ENCODE measurements at regions not wholly inside any gene's neighbourhood (a gene's known extent, or its start where the extent isn't known, plus 50 kb on each side); places are given as distances from the start of the nearest gene placed in this dataset.

- Histone ChIP-seq H3K27me3 (ENCODE audit: control insufficient read depth, insufficient read depth, low read length) (no peaks in the 10 kb centered on the region), H3K27ac (ENCODE audit: low read length) (no peak overlapping the region), H3K9me3 (ENCODE audit: control insufficient read depth, low read depth, low read length) (no peaks in the 10 kb centered on the region), H3K4me1 (ENCODE audit: control insufficient read depth, low read depth, low read length) (no peaks in the 10 kb centered on the region), H3K36me3 (ENCODE audit: control insufficient read depth, low read depth, low read length) (no peaks in the 10 kb centered on the region), H3K4me3 (ENCODE audit: low read length) (no peak overlapping the region), H3K9ac (ENCODE audit: low read length) (no peak overlapping the region)
Observed at GRCh38 chr21:14688936-14689335, 142.8 kb upstream of the SAMSN1 start.

GRCh38 chr21:14688412-14688811 lies 142.3 kb upstream of the SAMSN1 start:
- Histone ChIP-seq H3K27me3 (ENCODE audit: control insufficient read depth, insufficient read depth, low read length) (no peaks in the 10 kb centered on the region), H3K4me1 (ENCODE audit: control insufficient read depth, low read depth, low read length) (no peaks in the 10 kb centered on the region), H3K4me3 (ENCODE audit: low read length) (no peak overlapping the region), H3K9me3 (ENCODE audit: control insufficient read depth, low read depth, low read length) (no peaks in the 10 kb centered on the region), H3K27ac (ENCODE audit: low read length) (no peak overlapping the region), H3K9ac (ENCODE audit: low read length) (no peak overlapping the region), H3K36me3 (ENCODE audit: control insufficient read depth, low read depth, low read length) (no peaks in the 10 kb centered on the region)

- H3K27ac ChIP-seq (ENCODE audit: low read length): no peak overlapping the region
- no peak overlapping the region for H3K9ac ChIP-seq (ENCODE audit: low read length)
- H3K36me3 ChIP-seq (ENCODE audit: control insufficient read depth, low read depth, low read length): no peaks in the 10 kb centered on the region
- no peaks in the 10 kb centered on the region for H3K4me1 ChIP-seq (ENCODE audit: control insufficient read depth, low read depth, low read length)
- H3K27me3 ChIP-seq (ENCODE audit: control insufficient read depth, insufficient read depth, low read length): no peaks in the 10 kb centered on the region
- no peaks in the 10 kb centered on the region for H3K9me3 ChIP-seq (ENCODE audit: control insufficient read depth, low read depth, low read length)
- H3K4me3 ChIP-seq (ENCODE audit: low read length): no peak overlapping the region
Observed at GRCh38 chr21:14687268-14687625, 141.1 kb upstream of the SAMSN1 start.

DNA sequence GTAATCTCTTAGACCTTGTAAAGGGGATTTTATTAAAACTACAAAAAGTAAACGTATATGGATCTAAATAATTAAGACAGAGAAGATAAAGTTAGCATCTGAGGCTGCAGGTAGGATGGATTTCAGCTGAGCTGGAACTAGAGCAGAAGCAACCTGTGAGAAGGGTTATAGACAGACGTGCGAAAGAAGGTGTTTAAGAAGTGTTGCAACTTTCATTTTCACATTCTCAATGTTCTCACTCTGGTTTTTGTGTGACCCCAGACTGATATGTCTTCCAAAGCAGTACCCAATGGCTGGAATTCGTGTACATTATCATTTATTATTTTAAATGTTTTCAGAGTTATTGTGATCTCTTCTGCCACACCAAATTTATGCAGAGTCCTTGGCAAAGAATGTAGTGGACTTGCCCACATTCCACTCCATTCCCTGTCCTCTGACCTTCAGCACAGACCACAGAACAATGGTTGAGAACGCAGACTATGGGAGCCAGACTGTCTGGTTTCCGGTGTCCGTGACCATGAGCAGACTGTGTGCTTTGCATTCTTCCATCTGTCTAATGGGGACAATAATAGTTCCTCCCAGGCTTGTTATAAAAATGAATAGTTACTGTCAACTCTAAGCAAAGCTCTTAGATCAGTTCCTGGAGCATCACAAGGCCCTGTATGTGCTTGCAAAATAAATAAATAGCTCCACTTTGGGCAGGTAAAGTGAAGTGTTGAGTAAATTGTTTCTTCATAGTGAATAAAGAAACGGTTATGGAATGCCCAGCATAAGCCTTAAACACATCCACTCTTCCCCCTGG lies 140.6 kb upstream of the SAMSN1 start:
- Histone ChIP-seq H3K4me3 (ENCODE audit: low read length) (no peak overlapping the region), H3K27ac (ENCODE audit: low read length) (no peak overlapping the region), H3K36me3 (ENCODE audit: control insufficient read depth, low read depth, low read length) (no peaks in the 10 kb centered on the region), H3K27me3 (ENCODE audit: control insufficient read depth, insufficient read depth, low read length) (no peaks in the 10 kb centered on the region), H3K9ac (ENCODE audit: low read length) (no peak overlapping the region), H3K9me3 (ENCODE audit: control insufficient read depth, low read depth, low read length) (no peaks in the 10 kb centered on the region), H3K4me1 (ENCODE audit: control insufficient read depth, low read depth, low read length) (no peaks in the 10 kb centered on the region)

DNA sequence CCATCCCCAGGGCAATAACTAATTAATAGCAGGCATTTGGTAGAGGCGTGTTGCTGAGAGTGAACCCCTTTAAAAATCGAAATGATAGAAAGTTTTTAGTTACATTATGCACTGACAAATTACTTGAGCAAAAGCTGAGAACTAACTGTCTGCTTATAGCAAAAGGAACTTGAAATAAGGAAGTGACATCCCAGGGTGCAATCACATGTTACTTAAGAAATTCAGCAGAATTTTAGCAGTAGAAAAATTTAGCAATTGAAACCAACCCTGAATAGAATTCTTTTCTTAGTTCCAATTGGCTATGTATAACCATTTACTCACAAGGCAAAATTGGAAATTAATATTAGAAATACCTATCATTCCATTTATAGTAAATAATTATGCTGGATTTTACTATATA lies 139.5 kb upstream of the SAMSN1 start:
- Histone ChIP-seq H3K36me3 (ENCODE audit: control insufficient read depth, low read depth, low read length) (no peaks in the 10 kb centered on the region), H3K27me3 (ENCODE audit: control insufficient read depth, insufficient read depth, low read length) (no peaks in the 10 kb centered on the region), H3K4me3 (ENCODE audit: low read length) (no peak overlapping the region), H3K9ac (ENCODE audit: low read length) (no peak overlapping the region), H3K9me3 (ENCODE audit: control insufficient read depth, low read depth, low read length) (no peaks in the 10 kb centered on the region), H3K27ac (ENCODE audit: low read length) (no peak overlapping the region), H3K4me1 (ENCODE audit: control insufficient read depth, low read depth, low read length) (no peaks in the 10 kb centered on the region)

GRCh38 chr21:14684071-14684470 lies 138.0 kb upstream of the SAMSN1 start:
- Histone ChIP-seq H3K9me3 (ENCODE audit: control insufficient read depth, low read depth, low read length) (no peaks in the 10 kb centered on the region), H3K27me3 (ENCODE audit: control insufficient read depth, insufficient read depth, low read length) (no peaks in the 10 kb centered on the region), H3K9ac (ENCODE audit: low read length) (no peak overlapping the region), H3K27ac (ENCODE audit: low read length) (no peak overlapping the region), H3K4me1 (ENCODE audit: control insufficient read depth, low read depth, low read length) (no peaks in the 10 kb centered on the region), H3K4me3 (ENCODE audit: low read length) (no peak overlapping the region), H3K36me3 (ENCODE audit: control insufficient read depth, low read depth, low read length) (no peaks in the 10 kb centered on the region)

- Histone ChIP-seq H3K9ac (ENCODE audit: low read length) (no peak overlapping the region), H3K27ac (ENCODE audit: low read length) (no peak overlapping the region), H3K27me3 (ENCODE audit: control insufficient read depth, insufficient read depth, low read length) (no peaks in the 10 kb centered on the region), H3K9me3 (ENCODE audit: control insufficient read depth, low read depth, low read length) (no peaks in the 10 kb centered on the region), H3K36me3 (ENCODE audit: control insufficient read depth, low read depth, low read length) (no peaks in the 10 kb centered on the region), H3K4me1 (ENCODE audit: control insufficient read depth, low read depth, low read length) (no peaks in the 10 kb centered on the region), H3K4me3 (ENCODE audit: low read length) (no peak overlapping the region)
Observed at GRCh38 chr21:14683063-14683462, 136.9 kb upstream of the SAMSN1 start.

- H3K9ac ChIP-seq (ENCODE audit: low read length): no peak overlapping the region
- H3K27ac ChIP-seq (ENCODE audit: low read length): no peak overlapping the region
- H3K36me3 ChIP-seq (ENCODE audit: control insufficient read depth, low read depth, low read length): no peaks in the 10 kb centered on the region
- no peak overlapping the region for H3K4me3 ChIP-seq (ENCODE audit: low read length)
- no peaks in the 10 kb centered on the region for H3K27me3 ChIP-seq (ENCODE audit: control insufficient read depth, insufficient read depth, low read length)
- peaks cover 7% of the 10 kb centered on the region for H3K4me1 ChIP-seq (ENCODE audit: control insufficient read depth, low read depth, low read length)
- no peaks in the 10 kb centered on the region for H3K9me3 ChIP-seq (ENCODE audit: control insufficient read depth, low read depth, low read length)
Observed at GRCh38 chr21:14678973-14679574, 133.0 kb upstream of the SAMSN1 start.

DNA sequence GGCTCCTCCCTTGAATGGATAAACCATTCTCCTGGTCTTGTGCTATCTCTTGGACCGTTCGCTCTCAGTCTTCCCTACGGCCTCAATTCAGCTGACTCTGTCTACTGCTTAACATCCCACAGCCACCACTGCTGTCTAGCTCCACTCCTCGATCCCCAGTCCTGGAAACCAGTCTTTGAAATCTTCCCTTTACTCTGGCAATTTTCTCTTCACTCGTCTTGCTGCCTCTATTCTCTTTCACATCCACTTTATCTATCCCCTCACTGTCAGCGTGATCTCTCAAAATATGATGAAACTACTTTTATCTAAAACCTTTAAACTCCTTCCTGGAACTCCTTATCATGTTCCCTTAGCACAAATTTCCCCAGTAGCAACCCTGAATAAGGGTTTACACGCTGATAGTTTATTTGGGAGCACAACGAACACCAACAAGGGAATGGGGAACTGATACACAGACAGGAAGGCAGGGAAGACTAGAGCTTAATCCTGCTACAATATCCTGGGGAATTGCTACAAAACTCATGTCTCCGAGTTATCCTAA lies 131.6 kb upstream of the SAMSN1 start:
- Histone ChIP-seq H3K9ac (ENCODE audit: low read length) (no peak overlapping the region), H3K9me3 (ENCODE audit: control insufficient read depth, low read depth, low read length) (no peaks in the 10 kb centered on the region), H3K36me3 (ENCODE audit: control insufficient read depth, low read depth, low read length) (no peaks in the 10 kb centered on the region), H3K4me3 (ENCODE audit: low read length) (no peak overlapping the region), H3K4me1 (ENCODE audit: control insufficient read depth, low read depth, low read length) (peaks cover 7% of the 10 kb centered on the region), H3K27me3 (ENCODE audit: control insufficient read depth, insufficient read depth, low read length) (no peaks in the 10 kb centered on the region), H3K27ac (ENCODE audit: low read length) (no peak overlapping the region)

DNA sequence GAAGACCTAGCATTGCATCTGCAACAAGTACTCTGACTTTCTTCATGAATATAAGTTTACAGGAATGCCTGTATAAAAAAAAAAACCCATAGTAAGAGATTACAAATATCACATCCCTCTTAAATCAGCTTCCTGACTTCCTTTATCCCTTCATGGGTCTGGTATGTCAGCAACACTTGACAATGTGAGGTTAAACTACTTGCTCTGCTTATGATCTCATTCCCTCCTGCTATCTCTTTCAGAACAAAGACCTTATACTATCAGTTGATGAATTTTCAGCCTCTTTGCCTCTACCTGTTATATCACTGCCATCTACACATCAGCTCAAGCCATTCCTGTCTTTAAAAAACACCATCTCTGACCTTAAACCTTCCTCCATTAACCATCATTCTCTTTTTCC lies 130.9 kb upstream of the SAMSN1 start:
- Histone ChIP-seq H3K9me3 (ENCODE audit: control insufficient read depth, low read depth, low read length) (no peaks in the 10 kb centered on the region), H3K4me3 (ENCODE audit: low read length) (no peak overlapping the region), H3K36me3 (ENCODE audit: control insufficient read depth, low read depth, low read length) (no peaks in the 10 kb centered on the region), H3K4me1 (ENCODE audit: control insufficient read depth, low read depth, low read length) (peaks cover 7% of the 10 kb centered on the region), H3K27me3 (ENCODE audit: control insufficient read depth, insufficient read depth, low read length) (no peaks in the 10 kb centered on the region), H3K9ac (ENCODE audit: low read length) (no peak overlapping the region), H3K27ac (ENCODE audit: low read length) (no peak overlapping the region)

DNA sequence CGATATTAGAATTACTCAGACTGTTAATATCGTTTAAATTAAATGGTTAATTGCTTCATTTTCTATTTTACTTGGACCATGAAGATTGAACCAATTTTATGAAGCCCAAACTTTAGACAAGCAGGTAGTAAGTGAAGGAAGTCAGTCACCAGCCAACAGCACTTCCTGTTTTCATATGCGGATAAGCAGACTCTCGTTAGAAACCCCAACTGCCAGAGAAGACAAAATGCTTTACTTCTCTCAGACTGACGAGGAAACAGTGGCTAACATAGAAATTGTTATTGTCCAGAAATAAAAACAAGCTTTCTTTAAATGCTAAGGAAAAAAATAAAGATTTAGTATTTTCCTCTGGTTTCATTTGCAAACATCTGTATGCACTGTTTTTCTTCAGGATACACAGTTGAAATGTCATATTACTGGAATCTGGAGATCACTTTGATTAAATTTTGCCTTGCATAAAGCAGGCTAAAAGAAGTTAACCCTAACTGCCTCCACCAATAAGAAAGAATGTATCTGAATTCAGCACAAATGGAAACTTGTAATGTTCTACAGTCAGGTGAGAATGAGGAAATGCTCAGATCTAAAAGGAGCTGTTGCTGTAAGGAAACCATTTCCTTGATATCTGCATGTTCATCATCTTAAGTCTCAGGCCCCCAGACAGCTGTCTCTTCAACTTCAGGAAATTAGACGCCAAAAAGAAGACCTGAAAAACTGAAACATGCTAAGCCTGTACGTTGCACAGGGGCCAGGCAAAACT lies 129.8 kb upstream of the SAMSN1 start:
- H3K9ac ChIP-seq (ENCODE audit: low read length): no peak overlapping the region
- H3K9me3 ChIP-seq (ENCODE audit: control insufficient read depth, low read depth, low read length): no peaks in the 10 kb centered on the region
- H3K4me3 ChIP-seq (ENCODE audit: low read length): no peak overlapping the region
- H3K4me1 ChIP-seq (ENCODE audit: control insufficient read depth, low read depth, low read length): peaks cover 7% of the 10 kb centered on the region
- no peaks in the 10 kb centered on the region for H3K27me3 ChIP-seq (ENCODE audit: control insufficient read depth, insufficient read depth, low read length)
- H3K36me3 ChIP-seq (ENCODE audit: control insufficient read depth, low read depth, low read length): no peaks in the 10 kb centered on the region
- H3K27ac ChIP-seq (ENCODE audit: low read length): no peak overlapping the region
